DND-41 (cell line): ENCODE measurements at regions not wholly inside any gene's neighbourhood (a gene's known extent, or its start where the extent isn't known, plus 50 kb on each side); places are given as distances from the start of the nearest gene placed in this dataset.

Experiments used
- EZH2 ChIP-seq: IDR thresholded peaks from 3 replicates; pipeline ENCODE4 v1.6.1; 2012; ENCODE audit warnings: borderline replicate concordance, low read depth, mild to moderate bottlenecking, moderate library complexity, low read length, inconsistent platforms; ENCODE audit not compliant: severe bottlenecking
- TF ChIP-seq, protein P1 (sequence below): IDR thresholded peaks from 2 replicates; pipeline ENCODE4 v1.5.1; 2012; ENCODE audit warnings: borderline replicate concordance, low read length, moderate library complexity, mild to moderate bottlenecking; ENCODE audit not compliant: poor library complexity, severe bottlenecking; ENCODE audit errors: extremely low read depth

DNA sequence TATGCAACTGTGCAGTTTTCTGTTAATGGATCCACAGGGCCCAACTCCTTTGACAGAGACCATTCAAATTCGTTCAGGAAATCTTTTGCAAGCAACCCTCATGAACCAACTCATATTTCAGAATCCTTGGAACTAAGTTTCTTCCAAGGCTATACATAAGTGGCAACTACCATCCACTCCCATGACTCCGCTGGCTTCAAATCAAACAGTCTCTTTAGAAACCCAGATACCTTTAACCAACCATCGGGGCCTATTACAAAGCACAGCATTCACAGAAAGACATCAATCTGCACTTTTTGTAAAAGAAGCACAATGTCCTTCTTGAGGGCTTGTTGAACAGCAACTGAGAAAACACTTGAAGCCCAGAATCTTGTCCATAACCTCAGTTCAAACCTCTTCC is 526.9 kb downstream of the DTWD2 start:
- TF ChIP-seq, protein P1, sequence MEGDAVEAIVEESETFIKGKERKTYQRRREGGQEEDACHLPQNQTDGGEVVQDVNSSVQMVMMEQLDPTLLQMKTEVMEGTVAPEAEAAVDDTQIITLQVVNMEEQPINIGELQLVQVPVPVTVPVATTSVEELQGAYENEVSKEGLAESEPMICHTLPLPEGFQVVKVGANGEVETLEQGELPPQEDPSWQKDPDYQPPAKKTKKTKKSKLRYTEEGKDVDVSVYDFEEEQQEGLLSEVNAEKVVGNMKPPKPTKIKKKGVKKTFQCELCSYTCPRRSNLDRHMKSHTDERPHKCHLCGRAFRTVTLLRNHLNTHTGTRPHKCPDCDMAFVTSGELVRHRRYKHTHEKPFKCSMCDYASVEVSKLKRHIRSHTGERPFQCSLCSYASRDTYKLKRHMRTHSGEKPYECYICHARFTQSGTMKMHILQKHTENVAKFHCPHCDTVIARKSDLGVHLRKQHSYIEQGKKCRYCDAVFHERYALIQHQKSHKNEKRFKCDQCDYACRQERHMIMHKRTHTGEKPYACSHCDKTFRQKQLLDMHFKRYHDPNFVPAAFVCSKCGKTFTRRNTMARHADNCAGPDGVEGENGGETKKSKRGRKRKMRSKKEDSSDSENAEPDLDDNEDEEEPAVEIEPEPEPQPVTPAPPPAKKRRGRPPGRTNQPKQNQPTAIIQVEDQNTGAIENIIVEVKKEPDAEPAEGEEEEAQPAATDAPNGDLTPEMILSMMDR, result no peak
- TF ChIP-seq EZH2, result no peak
